GM06990 (cell line): ENCODE measurements at regions not wholly inside any gene's neighbourhood (a gene's known extent, or its start where the extent isn't known, plus 50 kb on each side); places are given as distances from the start of the nearest gene placed in this dataset.

ENCODE experiments used
- DNase-seq: peaks from one replicate; pipeline ENCODE4 v3.0.0-alpha.2; 2011; ENCODE audit not compliant: insufficient read length; ENCODE audit errors: extremely low read depth
- H3K27me3 ChIP-seq: replicated peaks from 2 replicates; pipeline ENCODE4 v1.6.0; 2011; ENCODE audit warnings: low read length; ENCODE audit not compliant: control insufficient read depth, insufficient read depth
- H3K36me3 ChIP-seq: 2 replicates; pipeline ENCODE4 v1.5.1; 2011; ENCODE audit warnings: low read length; ENCODE audit not compliant: control insufficient read depth, insufficient read depth
- H3K4me3 ChIP-seq: replicated peaks from 2 replicates; pipeline ENCODE4 v1.5.1; 2011; ENCODE audit warnings: low read depth, mild to moderate bottlenecking, control low read depth, low read length
- CTCF ChIP-seq: IDR thresholded peaks from 2 replicates; pipeline ENCODE4 v1.5.1; 2011; ENCODE audit warnings: low read length, control low read depth, mild to moderate bottlenecking, inconsistent platforms; ENCODE audit not compliant: insufficient read depth, poor library complexity, severe bottlenecking

- H3K36me3 ChIP-seq = no peaks in the 10 kb centered on the region
- no peaks in the 10 kb centered on the region for H3K27me3 ChIP-seq
- no peak overlapping the region for H3K4me3 ChIP-seq
- no peak for TF ChIP-seq CTCF
- DNase-seq = no peak
Measured at GRCh38 chr5:2491846-2492245, 259.6 kb downstream of the IRX2 start.

GRCh38 chr5:2489306-2489705 is 262.2 kb downstream of the IRX2 start:
- Histone ChIP-seq H3K4me3 (no peak overlapping the region), H3K27me3 (no peaks in the 10 kb centered on the region), H3K36me3 (no peaks in the 10 kb centered on the region)
- DNase-seq = no peak
- TF ChIP-seq CTCF = no peak

GRCh38 chr5:2488593-2488992 is 262.9 kb downstream of the IRX2 start:
- no peaks in the 10 kb centered on the region for H3K27me3 ChIP-seq
- H3K4me3 ChIP-seq = no peak overlapping the region
- DNase-seq = no peak
- no peaks in the 10 kb centered on the region for H3K36me3 ChIP-seq
- no peak for TF ChIP-seq CTCF

- H3K4me3 ChIP-seq = no peak overlapping the region
- TF ChIP-seq CTCF = no peak
- no peaks in the 10 kb centered on the region for H3K36me3 ChIP-seq
- DNase-seq = no peak
- no peaks in the 10 kb centered on the region for H3K27me3 ChIP-seq
Measured at GRCh38 chr5:2487152-2487763, 264.2 kb downstream of the IRX2 start.

GRCh38 chr5:2486373-2486772 is 265.1 kb downstream of the IRX2 start:
- no peak for TF ChIP-seq CTCF
- Histone ChIP-seq H3K36me3 (no peaks in the 10 kb centered on the region), H3K4me3 (no peak overlapping the region)

GRCh38 chr5:2482778-2483177 is 268.7 kb downstream of the IRX2 start:
- TF ChIP-seq CTCF = no peak
- H3K4me3 ChIP-seq = no peak overlapping the region
- no peak for DNase-seq
- H3K36me3 ChIP-seq = no peaks in the 10 kb centered on the region
- no peaks in the 10 kb centered on the region for H3K27me3 ChIP-seq

More at GRCh38 chr5:2486373-2486772, 265.1 kb downstream of the IRX2 start:
- H3K27me3 ChIP-seq = no peaks in the 10 kb centered on the region
- DNase-seq = no peak
